Activated B cell treated with CpG ODN at 0.5 μM for 24 hours (primary cell): ENCODE measurements at regions not wholly inside any gene's neighbourhood (a gene's known extent, or its start where the extent isn't known, plus 50 kb on each side); places are given as distances from the start of the nearest gene placed in this dataset.

Experiments
- ATAC-seq: fragments of 200-7000 bp; cut with Tn5 transposase; one replicate; pipeline ENCODE4 v1.10.0; 2021; ENCODE audit warnings: low read depth, mild to moderate bottlenecking, moderate library complexity
- CTCF ChIA-PET: fragments of 350-600 bp; sonication (Branson Sonifier 250); formaldehyde crosslinking; loops from one replicate; lab custom pipeline; 2021; ENCODE audit warnings: antibody characterized with exemption; lab: Charles Lee
- POLR2A ChIA-PET: fragments of 350-600 bp; sonication (Branson Sonifier 250); formaldehyde crosslinking; loops from one replicate; lab custom pipeline; 2021; ENCODE audit warnings: antibody characterized with exemption; lab: Charles Lee
- DNase-seq: peaks from one replicate; pipeline ENCODE4 v3.0.0; 2022
- H3K27ac Mint-ChIP-seq: one replicate; pipeline ENCODE4 v1.8.0; 2020; ENCODE audit warnings: mixed read lengths
- H3K27me3 Mint-ChIP-seq: one replicate; pipeline ENCODE4 v1.8.0; 2021; ENCODE audit warnings: mixed read lengths
- H3K36me3 Mint-ChIP-seq: one replicate; pipeline ENCODE4 v1.8.0; 2021; ENCODE audit warnings: low read depth, mixed read lengths
- H3K4me1 Mint-ChIP-seq: one replicate; pipeline ENCODE4 v1.8.0; 2021; ENCODE audit warnings: mixed read lengths
- H3K4me3 Mint-ChIP-seq: one replicate; pipeline ENCODE4 v1.8.0; 2020; ENCODE audit warnings: mild to moderate bottlenecking, mixed read lengths
- H3K9me3 Mint-ChIP-seq: one replicate; pipeline ENCODE4 v1.8.0; 2020; ENCODE audit warnings: mixed read lengths
- CTCF ChIP-seq: fragments of 200-600 bp; IDR thresholded peaks from one replicate; pipeline ENCODE4 v1.8.0; 2022; ENCODE audit warnings: antibody characterized with exemption, mild to moderate bottlenecking
- intact Hi-C: fragments of 100-400 bp; cut with micrococcal nuclease; formaldehyde crosslinking; loops from one replicate; pipeline ENCODE4 v1.15.1; 2024

- no peaks in the 10 kb centered on the region for H3K27me3 Mint-ChIP-seq
- CTCF ChIA-PET: no interaction called here
- no peak overlapping the region for H3K4me3 Mint-ChIP-seq
- H3K27ac Mint-ChIP-seq: no peak overlapping the region
- DNase-seq (no peak), ATAC-seq (no peak)
- no peaks in the 10 kb centered on the region for H3K36me3 Mint-ChIP-seq
- intact Hi-C loops: no loop called here
- H3K4me1 Mint-ChIP-seq: no peaks in the 10 kb centered on the region
- peaks cover 1% of the 10 kb centered on the region for H3K9me3 Mint-ChIP-seq
- POLR2A ChIA-PET: no interaction called here
- TF ChIP-seq CTCF: no peak
Measured at GRCh38 chr3:162777118-162777517, 1280.5 kb downstream of the OTOL1 start.

GRCh38 chr3:162780313-162780712 is 1283.7 kb downstream of the OTOL1 start:
- intact Hi-C loops: loop anchor here (5.0 kb wide), 1 partner anchor 132 kb away; no protein-coding TSS in a partner anchor
- no peaks in the 10 kb centered on the region for H3K4me1 Mint-ChIP-seq
- POLR2A ChIA-PET: no interaction called here
- ATAC-seq: no peak
- no peak for TF ChIP-seq CTCF
- no peak for DNase-seq
- H3K27me3 Mint-ChIP-seq: no peaks in the 10 kb centered on the region
- H3K27ac Mint-ChIP-seq: no peak overlapping the region
- H3K36me3 Mint-ChIP-seq: no peaks in the 10 kb centered on the region
- CTCF ChIA-PET: no interaction called here
- H3K4me3 Mint-ChIP-seq: no peak overlapping the region
- no peaks in the 10 kb centered on the region for H3K9me3 Mint-ChIP-seq

- H3K4me1 Mint-ChIP-seq: no peaks in the 10 kb centered on the region
- DNase-seq: no peak
- H3K4me3 Mint-ChIP-seq: no peak overlapping the region
- no peak for ATAC-seq
- H3K36me3 Mint-ChIP-seq: no peaks in the 10 kb centered on the region
- POLR2A ChIA-PET: no interaction called here
- no peak for TF ChIP-seq CTCF
- no peak overlapping the region for H3K27ac Mint-ChIP-seq
- H3K9me3 Mint-ChIP-seq: no peaks in the 10 kb centered on the region
- H3K27me3 Mint-ChIP-seq: no peaks in the 10 kb centered on the region
- CTCF ChIA-PET: no interaction called here
- intact Hi-C loops: no loop called here
Measured at GRCh38 chr3:162799910-162800309, 1303.3 kb downstream of the OTOL1 start.

- CTCF ChIA-PET: no interaction called here
- no peak for ATAC-seq
- POLR2A ChIA-PET: no interaction called here
- Mint-ChIP-seq H3K9me3 (no peaks in the 10 kb centered on the region), H3K4me3 (no peak overlapping the region), H3K27ac (no peak overlapping the region), H3K4me1 (no peaks in the 10 kb centered on the region), H3K27me3 (no peaks in the 10 kb centered on the region), H3K36me3 (no peaks in the 10 kb centered on the region)
- no peak for DNase-seq
- intact Hi-C loops: no loop called here
- TF ChIP-seq CTCF: no peak
Measured at GRCh38 chr3:162802228-162802965, 1305.8 kb downstream of the OTOL1 start.

GRCh38 chr3:162810776-162811175 is 1314.2 kb downstream of the OTOL1 start:
- ChIA-PET POLR2A (no interaction called here), CTCF (no interaction called here)
- H3K27me3 Mint-ChIP-seq: no peaks in the 10 kb centered on the region
- DNase-seq (no peak), ATAC-seq (no peak)
- intact Hi-C loops: no loop called here
- no peak overlapping the region for H3K27ac Mint-ChIP-seq
- H3K36me3 Mint-ChIP-seq: no peaks in the 10 kb centered on the region
- no peaks in the 10 kb centered on the region for H3K9me3 Mint-ChIP-seq
- H3K4me1 Mint-ChIP-seq: no peaks in the 10 kb centered on the region
- H3K4me3 Mint-ChIP-seq: no peak overlapping the region
- TF ChIP-seq CTCF: no peak
